H1 (cell line): ENCODE measurements at regions not wholly inside any gene's neighbourhood (a gene's known extent, or its start where the extent isn't known, plus 50 kb on each side); places are given as distances from the start of the nearest gene placed in this dataset.

Source experiments
- CHD1 ChIP-seq: IDR thresholded peaks from 2 replicates; pipeline ENCODE4 v1.6.1; 2012; ENCODE audit warnings: low read depth, low read length, improper control_type of control experiment
- CHD2 ChIP-seq: IDR thresholded peaks from 2 replicates; pipeline ENCODE4 v1.6.1; 2012; ENCODE audit warnings: low read length, improper control_type of control experiment
- HDAC2 ChIP-seq, 2 experiments: fragments of 300-600 bp in 1 of 2; sonication (generic) in 1 of 2; IDR thresholded peaks; 2 replicates each; pipeline ENCODE4 v1.6.1; 2011 to 2012; ENCODE audit warnings: low read depth in 2 of 2, low read length in 2 of 2, mild to moderate bottlenecking in 2 of 2, moderate library complexity in 2 of 2, borderline replicate concordance in 1 of 2, inconsistent platforms in 1 of 2
- JUND ChIP-seq: IDR thresholded peaks from 2 replicates; pipeline ENCODE4 v1.6.1; 2011; ENCODE audit warnings: mild to moderate bottlenecking, improper control_type of control experiment, low read length
- POLR2AphosphoS5 ChIP-seq: IDR thresholded peaks from 2 replicates; pipeline ENCODE4 v1.6.1; 2011; ENCODE audit warnings: low read depth, low read length
- RAD21 ChIP-seq, 2 experiments: IDR thresholded peaks in 1 of 2; conservative IDR thresholded peaks in 1 of 2; 2 replicates each; pipeline ENCODE4 v1.6.1; 2011; ENCODE audit warnings: low read depth in 2 of 2, low read length in 2 of 2, improper control_type of control experiment in 1 of 2, inconsistent platforms in 1 of 2, mild to moderate bottlenecking in 1 of 2, moderate library complexity in 1 of 2
- SUZ12 ChIP-seq: fragments of 200-600 bp; sonication (generic); IDR thresholded peaks from 2 replicates; pipeline ENCODE4 v1.6.1; 2012; ENCODE audit warnings: mild to moderate bottlenecking, inconsistent platforms, low read length, moderate library complexity, mixed read lengths
- TF ChIP-seq, protein P1 (sequence below), 3 experiments: IDR thresholded peaks; 1 replicate in 2 of 3; 2 replicates in 1 of 3; pipeline versions ENCODE4 v1.5.1 to v1.6.1; 2011; ENCODE audit warnings: low read length in 3 of 3, mild to moderate bottlenecking in 3 of 3, inconsistent platforms in 2 of 3, low read depth in 1 of 3, moderate library complexity in 1 of 3; ENCODE audit not compliant: insufficient read depth in 1 of 3; ENCODE audit errors: control extremely low read depth in 1 of 3

DNA sequence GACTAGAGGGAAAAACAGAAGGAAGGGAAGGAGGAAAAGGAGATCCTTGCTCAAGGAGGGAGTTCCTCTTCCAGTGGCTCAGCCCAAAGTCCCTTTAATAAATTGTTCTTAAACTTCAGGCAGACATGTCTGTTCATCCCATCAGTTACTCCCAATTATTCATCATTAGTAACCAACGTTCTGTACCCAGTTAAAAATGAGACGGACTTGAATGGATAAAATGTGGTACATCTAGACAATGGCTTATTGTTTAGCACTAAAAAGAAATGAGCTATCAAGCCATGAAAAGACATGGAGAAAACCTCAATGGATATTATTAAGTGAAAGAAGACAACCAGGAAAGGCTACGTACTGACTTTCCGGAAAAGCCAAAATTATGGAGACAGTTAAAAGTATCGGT lies 50.8 kb upstream of the ACSL3 start:
- TF ChIP-seq CHD1 = no peak
- no peak for TF ChIP-seq POLR2AphosphoS5
- TF ChIP-seq JUND = no peak
- TF ChIP-seq SUZ12 = no peak
- TF ChIP-seq RAD21 (IDR thresholded peaks at IDR 0.05 in 1 of 2, conservative IDR thresholded peaks at IDR 0.05 in 1 of 2; ENCODE audit: low read depth in 2 of 2, low read length in 2 of 2) = no peak
- TF ChIP-seq, protein P1, sequence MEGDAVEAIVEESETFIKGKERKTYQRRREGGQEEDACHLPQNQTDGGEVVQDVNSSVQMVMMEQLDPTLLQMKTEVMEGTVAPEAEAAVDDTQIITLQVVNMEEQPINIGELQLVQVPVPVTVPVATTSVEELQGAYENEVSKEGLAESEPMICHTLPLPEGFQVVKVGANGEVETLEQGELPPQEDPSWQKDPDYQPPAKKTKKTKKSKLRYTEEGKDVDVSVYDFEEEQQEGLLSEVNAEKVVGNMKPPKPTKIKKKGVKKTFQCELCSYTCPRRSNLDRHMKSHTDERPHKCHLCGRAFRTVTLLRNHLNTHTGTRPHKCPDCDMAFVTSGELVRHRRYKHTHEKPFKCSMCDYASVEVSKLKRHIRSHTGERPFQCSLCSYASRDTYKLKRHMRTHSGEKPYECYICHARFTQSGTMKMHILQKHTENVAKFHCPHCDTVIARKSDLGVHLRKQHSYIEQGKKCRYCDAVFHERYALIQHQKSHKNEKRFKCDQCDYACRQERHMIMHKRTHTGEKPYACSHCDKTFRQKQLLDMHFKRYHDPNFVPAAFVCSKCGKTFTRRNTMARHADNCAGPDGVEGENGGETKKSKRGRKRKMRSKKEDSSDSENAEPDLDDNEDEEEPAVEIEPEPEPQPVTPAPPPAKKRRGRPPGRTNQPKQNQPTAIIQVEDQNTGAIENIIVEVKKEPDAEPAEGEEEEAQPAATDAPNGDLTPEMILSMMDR (IDR thresholded peaks at IDR 0.05; ENCODE audit: control extremely low read depth in 1 of 3, insufficient read depth in 1 of 3, low read depth in 1 of 3, low read length in 3 of 3) = no peak
- no peak for TF ChIP-seq HDAC2 (IDR thresholded peaks at IDR 0.05; ENCODE audit: borderline replicate concordance in 1 of 2, low read depth in 2 of 2, low read length in 2 of 2)
- TF ChIP-seq CHD2 = no peak
